GM18511 (cell line): ENCODE measurements at regions not wholly inside any gene's neighbourhood (a gene's known extent, or its start where the extent isn't known, plus 50 kb on each side); places are given as distances from the start of the nearest gene placed in this dataset.

Experiments used
- ATAC-seq: cut with Tn5 transposase; IDR thresholded peaks from one replicate; pipeline ENCODE4 v1.9.1; 2021; ENCODE audit warnings: mild to moderate bottlenecking, moderate library complexity; ENCODE audit not compliant: unreplicated experiment

GRCh38 chr22:49721211-49721763, 106.4 kb downstream of the BRD1 start:
- ATAC-seq = no peak

GRCh38 chr22:49720279-49720959, 107.3 kb downstream of the BRD1 start:
- ATAC-seq = no peak

GRCh38 chr22:49719046-49719445, 108.6 kb downstream of the BRD1 start:
- no peak for ATAC-seq

- ATAC-seq = no peak
Observed at GRCh38 chr22:49718396-49718795, 109.3 kb downstream of the BRD1 start.

- ATAC-seq = no peak
Observed at GRCh38 chr22:49717322-49717919, 110.3 kb downstream of the BRD1 start.

- no peak for ATAC-seq
Observed at GRCh38 chr22:49716441-49716840, 111.2 kb downstream of the BRD1 start.

- ATAC-seq = no peak
Observed at GRCh38 chr22:49715450-49715849, 112.2 kb downstream of the BRD1 start.

GRCh38 chr22:49713003-49713402, 114.7 kb downstream of the BRD1 start:
- ATAC-seq = no peak

GRCh38 chr22:49712195-49712791, 115.4 kb downstream of the BRD1 start:
- ATAC-seq = no peak

- ATAC-seq = no peak
Observed at GRCh38 chr22:49710746-49711145, 116.9 kb downstream of the BRD1 start.

- ATAC-seq = no peak
Observed at GRCh38 chr22:49709464-49709863, 118.2 kb downstream of the BRD1 start.

GRCh38 chr22:49705972-49706352, 121.7 kb downstream of the BRD1 start:
- no peak for ATAC-seq

GRCh38 chr22:49705216-49705971, 122.3 kb downstream of the BRD1 start:
- no peak for ATAC-seq

- ATAC-seq = no peak
Observed at GRCh38 chr22:49704345-49705215, 123.1 kb downstream of the BRD1 start.

- ATAC-seq = no peak
Observed at GRCh38 chr22:49703990-49704344, 123.7 kb downstream of the BRD1 start.

GRCh38 chr22:49703505-49703904, 124.2 kb downstream of the BRD1 start:
- no peak for ATAC-seq

- ATAC-seq = no peak
Observed at GRCh38 chr22:49702068-49702397, 125.6 kb downstream of the BRD1 start.

GRCh38 chr22:49701380-49702067, 126.1 kb downstream of the BRD1 start:
- ATAC-seq = no peak

- ATAC-seq = no peak
Observed at GRCh38 chr22:49699928-49700498, 127.7 kb downstream of the BRD1 start.

- no peak for ATAC-seq
Observed at GRCh38 chr22:49699476-49699875, 128.2 kb downstream of the BRD1 start.
